ENCODE measurements at regions not wholly inside any gene's neighbourhood (a gene's known extent, or its start where the extent isn't known, plus 50 kb on each side); places are given as distances from the start of the nearest gene placed in this dataset.

GRCh38 chr5:179478624-179479023, 71.7 kb upstream of the RUFY1 start:
- peaks cover 7% of the 10 kb centered on the region for H3K9me3 Mint-ChIP-seq (ENCODE audit: low read depth)
- H3K4me3 Mint-ChIP-seq (ENCODE audit: low read depth), result no peak overlapping the region
- H3K4me1 Mint-ChIP-seq (ENCODE audit: low read depth), result no peaks in the 10 kb centered on the region
- H3K27me3 Mint-ChIP-seq, result no peaks in the 10 kb centered on the region
- no peak for TF ChIP-seq CTCF (IDR thresholded peaks at IDR 0.05; ENCODE audit: unreplicated experiment)
- no peak overlapping the region for H3K27ac Mint-ChIP-seq
- H3K36me3 Mint-ChIP-seq (ENCODE audit: insufficient read depth), result no peaks in the 10 kb centered on the region
- no peak for DNase-seq (ENCODE audit: low spot score, unreplicated experiment)

- Mint-ChIP-seq H3K4me3 (ENCODE audit: low read depth) (no peak overlapping the region), H3K27me3 (no peaks in the 10 kb centered on the region), H3K27ac (no peak overlapping the region), H3K36me3 (ENCODE audit: insufficient read depth) (no peaks in the 10 kb centered on the region), H3K9me3 (ENCODE audit: low read depth) (no peaks in the 10 kb centered on the region), H3K4me1 (ENCODE audit: low read depth) (peaks cover 7% of the 10 kb centered on the region)
- no peak for TF ChIP-seq CTCF (IDR thresholded peaks at IDR 0.05; ENCODE audit: unreplicated experiment)
- DNase-seq (ENCODE audit: low spot score, unreplicated experiment), result no peak
Observed at GRCh38 chr5:179475208-179475751, 75.1 kb upstream of the RUFY1 start.

- Mint-ChIP-seq H3K4me1 (ENCODE audit: low read depth) (peaks cover 7% of the 10 kb centered on the region), H3K4me3 (ENCODE audit: low read depth) (no peak overlapping the region), H3K27me3 (no peaks in the 10 kb centered on the region), H3K9me3 (ENCODE audit: low read depth) (no peaks in the 10 kb centered on the region), H3K27ac (no peak overlapping the region), H3K36me3 (ENCODE audit: insufficient read depth) (no peaks in the 10 kb centered on the region)
- TF ChIP-seq CTCF (IDR thresholded peaks at IDR 0.05; ENCODE audit: unreplicated experiment), result no peak
- no peak for DNase-seq (ENCODE audit: low spot score, unreplicated experiment)
Observed at GRCh38 chr5:179472641-179473040, 77.7 kb upstream of the RUFY1 start.

GRCh38 chr5:179472174-179472573, 78.2 kb upstream of the RUFY1 start:
- no peak for DNase-seq (ENCODE audit: low spot score, unreplicated experiment)
- TF ChIP-seq CTCF (IDR thresholded peaks at IDR 0.05; ENCODE audit: unreplicated experiment), result no peak
- H3K4me3 Mint-ChIP-seq (ENCODE audit: low read depth), result no peak overlapping the region
- H3K27me3 Mint-ChIP-seq, result no peaks in the 10 kb centered on the region
- H3K4me1 Mint-ChIP-seq (ENCODE audit: low read depth), result peaks cover 7% of the 10 kb centered on the region
- H3K9me3 Mint-ChIP-seq (ENCODE audit: low read depth), result peaks cover 3% of the 10 kb centered on the region
- no peaks in the 10 kb centered on the region for H3K36me3 Mint-ChIP-seq (ENCODE audit: insufficient read depth)
- H3K27ac Mint-ChIP-seq, result no peak overlapping the region

GRCh38 chr5:179470201-179470600, 80.2 kb upstream of the RUFY1 start:
- Mint-ChIP-seq H3K27me3 (no peaks in the 10 kb centered on the region), H3K4me1 (ENCODE audit: low read depth) (peaks cover 7% of the 10 kb centered on the region), H3K9me3 (ENCODE audit: low read depth) (peaks cover 3% of the 10 kb centered on the region), H3K36me3 (ENCODE audit: insufficient read depth) (no peaks in the 10 kb centered on the region), H3K4me3 (ENCODE audit: low read depth) (no peak overlapping the region), H3K27ac (no peak overlapping the region)
- no peak for TF ChIP-seq CTCF (IDR thresholded peaks at IDR 0.05; ENCODE audit: unreplicated experiment)
- DNase-seq (ENCODE audit: low spot score, unreplicated experiment), result no peak
